KMS-11 (cell line): ENCODE measurements at regions not wholly inside any gene's neighbourhood (a gene's known extent, or its start where the extent isn't known, plus 50 kb on each side); places are given as distances from the start of the nearest gene placed in this dataset.

Experiments used
- H2AFZ ChIP-seq: fragments of 200-600 bp; sonication (generic); 2 replicates; pipeline ENCODE4 v1.6.1; 2016; ENCODE audit warnings: antibody characterized with exemption, mixed run types, low read depth
- H3K27ac ChIP-seq: fragments of 200-600 bp; sonication (generic); 2 replicates; pipeline ENCODE4 v1.6.1; 2016; ENCODE audit warnings: mild to moderate bottlenecking, mixed run types
- H3K27me3 ChIP-seq: fragments of 200-600 bp; sonication (generic); 2 replicates; pipeline ENCODE4 v1.6.1; 2017; ENCODE audit warnings: mild to moderate bottlenecking, low read depth, mixed run types, moderate library complexity; ENCODE audit not compliant: insufficient read depth
- H3K36me3 ChIP-seq: fragments of 200-600 bp; sonication (generic); 2 replicates; pipeline ENCODE4 v1.6.1; 2017; ENCODE audit warnings: mild to moderate bottlenecking, mixed run types; ENCODE audit not compliant: insufficient read depth
- H3K4me1 ChIP-seq: fragments of 200-600 bp; sonication (generic); 2 replicates; pipeline ENCODE4 v1.6.1; 2016; ENCODE audit warnings: mild to moderate bottlenecking, low read depth, mixed run types; ENCODE audit not compliant: poor library complexity, severe bottlenecking
- H3K4me2 ChIP-seq: fragments of 200-600 bp; sonication (generic); 2 replicates; pipeline ENCODE4 v1.7.0; 2016; ENCODE audit warnings: mild to moderate bottlenecking, mixed run types
- H3K4me3 ChIP-seq: fragments of 200-600 bp; sonication (generic); IDR thresholded peaks from 2 replicates; pipeline ENCODE4 v1.6.1; 2017; ENCODE audit warnings: low read depth, low read length, mixed read lengths; ENCODE audit not compliant: insufficient read depth
- H3K79me2 ChIP-seq: fragments of 200-600 bp; sonication (generic); 2 replicates; pipeline ENCODE4 v1.6.1; 2016; ENCODE audit warnings: low read depth, mixed run types; ENCODE audit not compliant: insufficient read depth
- H3K9ac ChIP-seq: fragments of 200-600 bp; sonication (generic); 2 replicates; pipeline ENCODE4 v1.6.1; 2016; ENCODE audit warnings: mild to moderate bottlenecking, mixed run types
- H4K20me1 ChIP-seq: fragments of 200-600 bp; sonication (generic); 2 replicates; pipeline ENCODE4 v1.6.1; 2016; ENCODE audit warnings: mild to moderate bottlenecking, mixed run types; ENCODE audit not compliant: insufficient read depth
- CTCF ChIP-seq: fragments of 200-600 bp; sonication (generic); conservative IDR thresholded peaks from 2 replicates; pipeline ENCODE4 v1.6.1; 2017; ENCODE audit warnings: low read depth, mild to moderate bottlenecking, antibody characterized with exemption, low read length, moderate library complexity, mixed read lengths

- H3K9ac ChIP-seq: no peak overlapping the region
- no peaks in the 10 kb centered on the region for H4K20me1 ChIP-seq
- H3K4me2 ChIP-seq: no peak overlapping the region
- no peak overlapping the region for H3K27ac ChIP-seq
- no peaks in the 10 kb centered on the region for H3K4me1 ChIP-seq
- H2AFZ ChIP-seq: no peak overlapping the region
- H3K4me3 ChIP-seq: no peak overlapping the region
- no peak for TF ChIP-seq CTCF
- H3K36me3 ChIP-seq: no peaks in the 10 kb centered on the region
- no peaks in the 10 kb centered on the region for H3K27me3 ChIP-seq
- H3K79me2 ChIP-seq: no peaks in the 10 kb centered on the region
Observed at GRCh38 chr6:114592506-114592905, 249.7 kb upstream of the HS3ST5 start.

GRCh38 chr6:114588726-114589125 is 245.9 kb upstream of the HS3ST5 start:
- no peaks in the 10 kb centered on the region for H3K79me2 ChIP-seq

GRCh38 chr6:114586298-114586697 is 243.5 kb upstream of the HS3ST5 start:
- no peak for TF ChIP-seq CTCF
- Histone ChIP-seq H4K20me1 (no peaks in the 10 kb centered on the region), H3K4me3 (no peak overlapping the region), H3K4me1 (no peaks in the 10 kb centered on the region), H3K79me2 (no peaks in the 10 kb centered on the region), H3K9ac (no peak overlapping the region), H2AFZ (no peak overlapping the region), H3K36me3 (no peaks in the 10 kb centered on the region), H3K4me2 (no peak overlapping the region), H3K27me3 (no peaks in the 10 kb centered on the region), H3K27ac (no peak overlapping the region)

More at GRCh38 chr6:114588726-114589125, 245.9 kb upstream of the HS3ST5 start:
- Histone ChIP-seq H3K9ac (no peak overlapping the region), H4K20me1 (no peaks in the 10 kb centered on the region), H2AFZ (no peak overlapping the region), H3K4me3 (no peak overlapping the region), H3K27me3 (no peaks in the 10 kb centered on the region), H3K4me2 (no peak overlapping the region), H3K27ac (no peak overlapping the region), H3K4me1 (no peaks in the 10 kb centered on the region), H3K36me3 (no peaks in the 10 kb centered on the region)
- no peak for TF ChIP-seq CTCF

DNA sequence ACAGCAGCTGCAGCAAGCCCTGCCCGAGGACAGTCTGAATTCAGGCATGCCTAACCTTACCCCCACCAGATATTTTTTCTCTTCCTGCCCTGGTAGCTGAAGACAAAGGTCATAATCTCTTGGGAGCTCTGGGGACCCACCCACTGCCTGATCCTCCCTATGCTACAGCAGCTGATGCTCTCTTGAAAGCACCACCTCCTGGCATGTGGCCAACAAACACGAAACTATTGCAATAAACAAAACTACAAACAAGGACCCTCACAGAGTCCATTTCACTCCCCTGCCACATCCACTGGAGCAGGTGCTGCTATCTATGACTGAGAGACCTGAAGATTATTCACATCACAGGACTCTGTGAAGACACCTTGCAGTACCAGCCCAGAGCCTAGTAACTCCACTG is 238.5 kb upstream of the HS3ST5 start:
- no peak overlapping the region for H2AFZ ChIP-seq
- H3K79me2 ChIP-seq: no peaks in the 10 kb centered on the region
- H3K9ac ChIP-seq: no peak overlapping the region
- no peaks in the 10 kb centered on the region for H4K20me1 ChIP-seq
- H3K27me3 ChIP-seq: no peaks in the 10 kb centered on the region
- H3K4me2 ChIP-seq: no peak overlapping the region
- no peaks in the 10 kb centered on the region for H3K4me1 ChIP-seq
- no peaks in the 10 kb centered on the region for H3K36me3 ChIP-seq
- no peak overlapping the region for H3K4me3 ChIP-seq
- H3K27ac ChIP-seq: no peak overlapping the region
- no peak for TF ChIP-seq CTCF
